ENCODE measurements at regions not wholly inside any gene's neighbourhood (a gene's known extent, or its start where the extent isn't known, plus 50 kb on each side); places are given as distances from the start of the nearest gene placed in this dataset.

DNA sequence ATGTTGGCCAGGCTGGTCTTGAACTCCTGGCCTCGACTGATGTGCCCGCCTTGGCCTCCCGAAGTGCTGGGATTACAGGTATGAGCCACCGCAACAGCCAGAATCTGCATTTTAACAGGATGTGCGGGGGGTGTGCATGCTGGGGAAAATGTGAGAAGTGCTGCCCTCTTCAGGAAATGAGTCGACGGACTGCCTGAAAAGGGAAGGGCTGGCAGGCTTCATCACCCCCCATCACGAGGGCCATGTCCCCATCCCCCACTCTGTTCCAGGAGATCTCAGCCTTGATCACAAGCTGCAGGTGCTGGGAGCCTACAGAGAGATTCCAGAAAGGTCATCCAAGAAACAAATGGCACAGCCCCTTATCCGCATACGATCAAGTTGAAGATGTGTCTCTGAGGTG lies 195.3 kb upstream of the RPL38 start:
- no peak for TF ChIP-seq POLR2A (IDR thresholded peaks at IDR 0.05)
- TF ChIP-seq, protein P1, sequence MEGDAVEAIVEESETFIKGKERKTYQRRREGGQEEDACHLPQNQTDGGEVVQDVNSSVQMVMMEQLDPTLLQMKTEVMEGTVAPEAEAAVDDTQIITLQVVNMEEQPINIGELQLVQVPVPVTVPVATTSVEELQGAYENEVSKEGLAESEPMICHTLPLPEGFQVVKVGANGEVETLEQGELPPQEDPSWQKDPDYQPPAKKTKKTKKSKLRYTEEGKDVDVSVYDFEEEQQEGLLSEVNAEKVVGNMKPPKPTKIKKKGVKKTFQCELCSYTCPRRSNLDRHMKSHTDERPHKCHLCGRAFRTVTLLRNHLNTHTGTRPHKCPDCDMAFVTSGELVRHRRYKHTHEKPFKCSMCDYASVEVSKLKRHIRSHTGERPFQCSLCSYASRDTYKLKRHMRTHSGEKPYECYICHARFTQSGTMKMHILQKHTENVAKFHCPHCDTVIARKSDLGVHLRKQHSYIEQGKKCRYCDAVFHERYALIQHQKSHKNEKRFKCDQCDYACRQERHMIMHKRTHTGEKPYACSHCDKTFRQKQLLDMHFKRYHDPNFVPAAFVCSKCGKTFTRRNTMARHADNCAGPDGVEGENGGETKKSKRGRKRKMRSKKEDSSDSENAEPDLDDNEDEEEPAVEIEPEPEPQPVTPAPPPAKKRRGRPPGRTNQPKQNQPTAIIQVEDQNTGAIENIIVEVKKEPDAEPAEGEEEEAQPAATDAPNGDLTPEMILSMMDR (IDR thresholded peaks at IDR 0.05): no peak

All from uterus (tissue), 2 donors.